Activated B cell treated with CpG ODN at 0.5 μM for 24 hours (primary cell): ENCODE measurements at regions not wholly inside any gene's neighbourhood (a gene's known extent, or its start where the extent isn't known, plus 50 kb on each side); places are given as distances from the start of the nearest gene placed in this dataset.

ENCODE experiments used
- ATAC-seq: fragments of 200-7000 bp; cut with Tn5 transposase; one replicate; pipeline ENCODE4 v1.10.0; 2021; ENCODE audit warnings: low read depth, mild to moderate bottlenecking, moderate library complexity
- CTCF ChIA-PET: fragments of 350-600 bp; sonication (Branson Sonifier 250); formaldehyde crosslinking; loops from one replicate; lab custom pipeline; 2021; ENCODE audit warnings: antibody characterized with exemption; lab: Charles Lee
- POLR2A ChIA-PET: fragments of 350-600 bp; sonication (Branson Sonifier 250); formaldehyde crosslinking; loops from one replicate; lab custom pipeline; 2021; ENCODE audit warnings: antibody characterized with exemption; lab: Charles Lee
- DNase-seq: peaks from one replicate; pipeline ENCODE4 v3.0.0; 2022
- H3K27ac Mint-ChIP-seq: one replicate; pipeline ENCODE4 v1.8.0; 2020; ENCODE audit warnings: mixed read lengths
- H3K27me3 Mint-ChIP-seq: one replicate; pipeline ENCODE4 v1.8.0; 2021; ENCODE audit warnings: mixed read lengths
- H3K36me3 Mint-ChIP-seq: one replicate; pipeline ENCODE4 v1.8.0; 2021; ENCODE audit warnings: low read depth, mixed read lengths
- H3K4me1 Mint-ChIP-seq: one replicate; pipeline ENCODE4 v1.8.0; 2021; ENCODE audit warnings: mixed read lengths
- H3K4me3 Mint-ChIP-seq: one replicate; pipeline ENCODE4 v1.8.0; 2020; ENCODE audit warnings: mild to moderate bottlenecking, mixed read lengths
- H3K9me3 Mint-ChIP-seq: one replicate; pipeline ENCODE4 v1.8.0; 2020; ENCODE audit warnings: mixed read lengths
- intact Hi-C: fragments of 100-400 bp; cut with micrococcal nuclease; formaldehyde crosslinking; loops from one replicate; pipeline ENCODE4 v1.15.1; 2024
- TF ChIP-seq, protein P1 (sequence below): fragments of 200-600 bp; IDR thresholded peaks from one replicate; pipeline ENCODE4 v1.8.0; 2022; ENCODE audit warnings: antibody characterized with exemption, mild to moderate bottlenecking

DNA sequence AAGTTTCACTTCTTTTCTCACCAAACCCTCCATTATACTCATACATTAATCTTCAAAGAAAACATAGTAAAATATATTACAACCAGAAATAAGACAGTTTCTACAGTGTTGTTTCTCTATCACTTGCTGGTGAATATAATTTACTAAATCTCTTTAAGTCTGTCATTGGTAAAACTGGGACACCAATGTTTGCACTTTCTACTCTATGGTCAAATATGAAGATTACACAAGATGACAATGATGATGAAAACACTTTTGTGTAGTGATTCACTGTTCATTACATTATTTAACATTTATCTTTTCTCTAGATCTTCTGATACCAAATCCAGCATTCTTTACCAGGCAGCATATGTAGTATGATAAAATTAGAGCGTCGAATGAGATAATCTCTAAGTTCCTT, 459.1 kb downstream of the DMAC1 start:
- no peak for DNase-seq
- CTCF ChIA-PET: no interaction called here
- Mint-ChIP-seq H3K36me3 (no peaks in the 10 kb centered on the region), H3K4me1 (peaks cover 2% of the 10 kb centered on the region), H3K4me3 (no peak overlapping the region), H3K27ac (no peak overlapping the region), H3K9me3 (no peaks in the 10 kb centered on the region), H3K27me3 (no peaks in the 10 kb centered on the region)
- intact Hi-C loops: no loop called here
- ATAC-seq: no peak
- TF ChIP-seq, protein P1, sequence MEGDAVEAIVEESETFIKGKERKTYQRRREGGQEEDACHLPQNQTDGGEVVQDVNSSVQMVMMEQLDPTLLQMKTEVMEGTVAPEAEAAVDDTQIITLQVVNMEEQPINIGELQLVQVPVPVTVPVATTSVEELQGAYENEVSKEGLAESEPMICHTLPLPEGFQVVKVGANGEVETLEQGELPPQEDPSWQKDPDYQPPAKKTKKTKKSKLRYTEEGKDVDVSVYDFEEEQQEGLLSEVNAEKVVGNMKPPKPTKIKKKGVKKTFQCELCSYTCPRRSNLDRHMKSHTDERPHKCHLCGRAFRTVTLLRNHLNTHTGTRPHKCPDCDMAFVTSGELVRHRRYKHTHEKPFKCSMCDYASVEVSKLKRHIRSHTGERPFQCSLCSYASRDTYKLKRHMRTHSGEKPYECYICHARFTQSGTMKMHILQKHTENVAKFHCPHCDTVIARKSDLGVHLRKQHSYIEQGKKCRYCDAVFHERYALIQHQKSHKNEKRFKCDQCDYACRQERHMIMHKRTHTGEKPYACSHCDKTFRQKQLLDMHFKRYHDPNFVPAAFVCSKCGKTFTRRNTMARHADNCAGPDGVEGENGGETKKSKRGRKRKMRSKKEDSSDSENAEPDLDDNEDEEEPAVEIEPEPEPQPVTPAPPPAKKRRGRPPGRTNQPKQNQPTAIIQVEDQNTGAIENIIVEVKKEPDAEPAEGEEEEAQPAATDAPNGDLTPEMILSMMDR: no peak
- POLR2A ChIA-PET: no interaction called here

DNA sequence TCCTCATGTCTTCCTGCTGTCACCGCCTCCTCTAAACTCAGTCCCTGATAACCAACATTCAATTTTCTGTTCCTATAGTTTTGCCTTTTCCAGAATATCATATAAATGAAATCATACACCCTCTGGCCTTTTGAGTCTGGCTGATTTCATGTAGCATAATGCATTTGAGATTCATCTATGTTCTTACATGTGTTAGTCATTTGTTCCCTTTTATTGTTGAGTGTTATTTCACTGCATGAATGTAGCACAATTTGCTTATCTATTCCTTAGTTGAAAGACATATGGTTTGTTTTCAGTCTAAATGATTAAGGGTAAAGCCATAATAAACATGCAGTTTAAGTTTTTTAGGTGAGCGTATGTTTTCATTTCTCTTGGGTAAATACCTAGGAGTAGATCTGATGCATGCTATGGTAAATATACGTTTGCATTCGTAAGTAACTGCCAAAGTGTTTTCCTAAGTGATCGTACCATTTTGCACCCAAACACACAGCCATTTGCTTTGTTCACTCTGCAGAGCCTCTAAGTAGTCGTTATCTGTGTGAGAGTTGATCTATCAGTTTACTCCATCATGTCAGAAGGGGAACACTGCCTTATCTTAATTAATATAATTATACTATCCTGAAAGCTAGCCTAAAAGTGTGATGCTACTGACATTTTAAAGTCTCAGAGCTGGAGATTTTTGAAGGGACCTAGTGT, 460.8 kb downstream of the DMAC1 start:
- TF ChIP-seq, protein P1: no peak
- no peak for DNase-seq
- peaks cover 3% of the 10 kb centered on the region for H3K27me3 Mint-ChIP-seq
- H3K36me3 Mint-ChIP-seq: no peaks in the 10 kb centered on the region
- H3K27ac Mint-ChIP-seq: no peak overlapping the region
- H3K4me3 Mint-ChIP-seq: no peak overlapping the region
- POLR2A ChIA-PET: no interaction called here
- intact Hi-C loops: no loop called here
- CTCF ChIA-PET: no interaction called here
- no peaks in the 10 kb centered on the region for H3K9me3 Mint-ChIP-seq
- peaks cover 2% of the 10 kb centered on the region for H3K4me1 Mint-ChIP-seq
- ATAC-seq: no peak

DNA sequence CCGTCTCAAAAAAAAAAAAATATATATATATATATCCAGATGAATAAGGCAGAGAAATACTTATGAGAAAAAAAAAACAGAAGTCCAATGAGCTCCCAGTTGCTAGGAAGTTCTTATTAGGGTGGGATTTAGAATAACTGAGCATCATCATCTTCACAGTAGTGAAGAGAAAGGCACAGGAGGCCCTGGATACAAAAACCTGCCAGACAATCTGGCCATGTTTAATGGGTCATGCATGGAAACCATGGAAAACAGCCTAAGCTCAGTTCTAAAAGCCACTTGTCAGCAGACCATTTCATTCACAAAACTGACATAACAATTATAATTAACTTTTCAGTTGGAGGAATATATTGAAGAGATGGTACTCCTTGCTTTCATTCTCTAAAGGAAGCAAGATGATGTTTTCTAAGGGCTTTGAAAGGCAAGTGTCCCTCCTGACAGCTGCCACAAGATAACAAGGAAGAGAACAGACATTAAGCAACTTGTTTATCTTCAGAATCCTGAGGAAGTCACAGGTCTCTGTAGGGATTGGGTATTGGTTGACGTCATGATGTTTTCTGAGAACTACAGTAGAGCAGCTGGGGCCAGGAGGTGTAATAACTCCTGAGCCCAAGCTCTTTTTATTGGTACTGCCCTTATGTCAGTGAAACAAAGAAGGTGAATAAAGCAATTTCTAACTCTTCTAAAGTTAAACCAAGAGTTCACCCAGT, 463.1 kb downstream of the DMAC1 start:
- H3K36me3 Mint-ChIP-seq: no peaks in the 10 kb centered on the region
- CTCF ChIA-PET: no interaction called here

DNA sequence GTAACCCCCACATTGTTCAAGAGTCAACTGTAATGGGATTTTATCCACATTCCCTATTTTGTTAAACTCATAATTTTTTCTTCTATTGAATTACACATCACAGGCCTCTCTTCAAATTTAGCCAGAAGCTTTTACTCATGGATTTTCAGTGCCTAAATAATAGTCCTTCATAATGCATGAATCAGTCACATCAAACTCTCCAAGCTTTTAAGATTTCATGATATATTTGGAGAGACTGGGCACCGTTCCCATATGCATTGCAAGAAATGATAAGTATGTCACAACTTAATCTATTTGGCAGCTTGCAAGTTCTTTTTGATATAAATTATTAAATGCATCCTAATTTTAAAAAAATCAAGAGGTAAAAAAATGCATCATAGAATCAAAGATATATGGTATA, 465.9 kb downstream of the DMAC1 start:
- H3K4me3 Mint-ChIP-seq: no peak overlapping the region
- TF ChIP-seq, protein P1: no peak
- no peaks in the 10 kb centered on the region for H3K36me3 Mint-ChIP-seq
- no peaks in the 10 kb centered on the region for H3K9me3 Mint-ChIP-seq
- DNase-seq (no peak), ATAC-seq (no peak)
- no peak overlapping the region for H3K27ac Mint-ChIP-seq
- intact Hi-C loops: no loop called here
- H3K27me3 Mint-ChIP-seq: peaks cover 3% of the 10 kb centered on the region
- H3K4me1 Mint-ChIP-seq: no peaks in the 10 kb centered on the region
- CTCF ChIA-PET: no interaction called here
- POLR2A ChIA-PET: no interaction called here

More for the DNA sequence above, 463.1 kb downstream of the DMAC1 start:
- no peak overlapping the region for H3K27ac Mint-ChIP-seq
- peaks cover 3% of the 10 kb centered on the region for H3K27me3 Mint-ChIP-seq
- H3K4me1 Mint-ChIP-seq: no peaks in the 10 kb centered on the region
- DNase-seq (no peak), ATAC-seq (no peak)
- TF ChIP-seq, protein P1: no peak
- no peaks in the 10 kb centered on the region for H3K9me3 Mint-ChIP-seq
- intact Hi-C loops: no loop called here
- POLR2A ChIA-PET: no interaction called here
- H3K4me3 Mint-ChIP-seq: no peak overlapping the region

DNA sequence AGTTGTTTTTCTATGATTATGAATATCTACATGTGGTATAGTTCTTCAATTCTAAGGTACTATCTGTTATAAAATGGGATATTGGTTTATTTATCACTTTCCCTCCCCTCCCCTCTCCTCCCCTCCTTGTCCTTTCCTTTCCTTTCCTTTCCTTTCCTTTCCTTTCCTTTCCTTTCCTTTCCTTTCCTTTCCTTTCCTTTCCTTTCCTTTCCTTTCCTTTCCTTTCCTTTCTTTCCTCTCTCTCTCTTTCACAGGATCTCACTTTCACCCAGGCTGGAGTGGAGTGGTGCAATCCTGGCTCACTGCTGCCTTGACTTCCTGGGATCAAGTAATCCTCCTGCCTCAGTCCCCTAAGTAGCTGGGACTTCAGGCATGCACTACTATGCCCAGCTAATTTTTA, 466.8 kb downstream of the DMAC1 start:
- peaks cover 3% of the 10 kb centered on the region for H3K27me3 Mint-ChIP-seq
- no peaks in the 10 kb centered on the region for H3K9me3 Mint-ChIP-seq
- ATAC-seq (no peak), DNase-seq (no peak)
- ChIA-PET CTCF (no interaction called here), POLR2A (no interaction called here)
- H3K36me3 Mint-ChIP-seq: no peaks in the 10 kb centered on the region
- TF ChIP-seq, protein P1: no peak
- no peak overlapping the region for H3K27ac Mint-ChIP-seq
- H3K4me1 Mint-ChIP-seq: no peaks in the 10 kb centered on the region
- intact Hi-C loops: no loop called here
- no peak overlapping the region for H3K4me3 Mint-ChIP-seq
